NCI-H1417 (cell line): ENCODE measurements at regions not wholly inside any gene's neighbourhood (a gene's known extent, or its start where the extent isn't known, plus 50 kb on each side); places are given as distances from the start of the nearest gene placed in this dataset.
A peak's percentile ranks its signal among the peaks of the same experiment; 100 is the strongest.
"Not testable (repeated sequence)": the region's sequence is repeated elsewhere in the genome, so short reads cannot be mapped to it uniquely, and the experiment has no call there.

ENCODE experiments used
- DNase-seq, 3 experiments: peaks; one replicate each; lab custom pipeline; 2025; lab: John Stamatoyannopoulos, UW

DNA sequence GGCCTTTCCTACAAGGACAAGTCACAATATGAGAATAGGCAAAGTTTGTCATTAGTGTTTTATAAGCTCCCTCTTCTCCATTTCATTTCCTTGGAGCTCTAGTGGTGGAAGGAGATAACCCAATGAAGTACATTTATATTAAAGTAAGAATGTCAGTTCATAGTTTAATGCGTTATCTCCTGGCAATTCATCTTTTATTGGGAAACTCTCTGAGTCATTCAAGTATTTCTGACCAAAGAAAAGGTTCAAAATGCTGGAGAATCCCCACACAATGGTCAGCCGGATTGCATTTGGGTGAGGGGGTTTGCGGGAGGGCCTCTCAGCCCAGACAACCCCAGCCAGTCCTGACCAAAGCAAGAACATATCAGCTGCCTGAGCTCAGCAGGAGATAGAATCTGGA is 321.5 kb upstream of the NRP1 start:
- DNase-seq: no peak

DNA sequence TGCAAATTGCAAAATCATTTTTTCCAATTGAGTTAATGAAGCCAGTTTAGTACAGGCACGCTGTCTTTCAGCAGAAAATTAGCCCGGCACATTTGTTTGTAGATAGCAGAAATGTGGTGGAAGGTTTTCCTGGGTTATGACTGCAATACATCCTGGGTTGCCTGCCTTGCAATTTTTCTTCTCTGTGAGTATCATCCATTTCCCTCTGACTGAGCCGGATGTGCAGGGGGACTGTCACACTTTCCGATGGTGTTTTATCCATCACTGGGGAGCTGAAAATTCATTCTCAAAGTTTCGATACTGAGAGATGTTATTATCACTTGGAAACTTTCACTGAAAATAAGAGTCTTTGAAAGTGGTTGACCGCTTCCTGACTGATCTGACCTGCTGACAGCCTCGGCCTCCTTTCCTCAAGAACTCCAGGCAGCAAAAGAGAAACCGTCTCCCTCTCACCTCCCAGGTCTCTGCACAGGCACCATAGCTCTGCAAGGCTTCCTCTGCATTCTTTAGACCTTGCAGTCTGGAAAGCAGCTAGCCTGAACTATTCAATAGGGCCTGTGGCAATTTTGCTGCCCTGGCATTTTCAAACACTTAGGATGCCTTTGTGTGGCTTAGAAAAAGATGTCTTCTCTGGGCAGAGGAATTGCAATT is 320.8 kb upstream of the NRP1 start:
- no peak for DNase-seq

DNA sequence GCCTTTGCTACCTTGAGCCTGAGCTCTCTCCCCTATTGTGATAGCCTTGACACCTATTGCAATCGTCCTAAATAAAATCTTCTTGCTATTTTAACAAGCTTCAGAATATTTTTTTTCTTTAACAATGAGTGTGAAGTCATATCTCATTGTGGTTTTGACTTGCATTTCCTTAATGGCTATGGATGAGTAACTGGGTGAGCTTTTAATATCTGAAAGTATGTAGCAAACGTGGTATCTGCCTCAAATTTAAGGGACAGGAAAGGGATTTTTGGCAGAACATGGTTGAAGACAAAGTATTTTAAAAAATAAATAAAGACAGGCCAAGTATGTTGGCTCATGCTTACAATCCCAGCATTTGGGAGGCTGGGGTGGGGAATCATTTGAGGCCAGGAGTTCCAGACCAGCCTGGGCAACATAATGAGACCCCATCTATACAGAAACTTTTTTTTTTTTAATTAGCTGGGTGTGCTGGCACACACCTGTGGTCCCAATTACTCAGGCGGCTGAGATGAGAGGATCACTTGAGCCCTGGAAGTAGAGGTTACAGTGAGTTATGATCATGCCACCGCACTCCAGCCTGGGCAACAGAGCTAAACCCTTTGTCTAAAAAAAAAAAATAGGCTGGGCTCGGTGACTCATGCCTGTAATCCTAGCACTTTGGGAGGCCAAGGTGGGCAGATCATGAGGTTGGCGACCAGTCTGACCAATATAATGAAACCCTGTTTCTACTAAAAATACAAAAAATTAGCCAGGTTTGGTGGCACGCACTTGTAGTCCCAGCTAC is 319.3 kb upstream of the NRP1 start:
- no peak for DNase-seq

DNA sequence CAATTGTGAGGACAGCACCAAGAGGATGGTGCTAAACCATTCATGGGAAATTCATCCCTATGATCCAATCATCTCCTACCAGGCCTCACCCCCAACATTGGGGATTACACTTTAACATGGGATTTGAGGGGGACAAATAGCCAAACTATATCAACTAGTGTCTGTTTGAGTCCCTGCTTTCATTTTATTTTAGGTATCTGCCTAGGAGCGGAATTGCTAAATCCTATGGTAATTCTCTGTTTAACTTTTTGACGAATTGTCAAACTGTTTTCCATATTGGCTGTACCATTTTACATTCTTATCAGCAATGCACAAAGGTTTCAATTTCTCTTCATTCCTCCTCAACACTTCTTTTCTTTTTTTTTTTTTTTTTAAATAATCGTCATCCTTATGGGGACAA is 318.4 kb upstream of the NRP1 start:
- no peak for DNase-seq

DNA sequence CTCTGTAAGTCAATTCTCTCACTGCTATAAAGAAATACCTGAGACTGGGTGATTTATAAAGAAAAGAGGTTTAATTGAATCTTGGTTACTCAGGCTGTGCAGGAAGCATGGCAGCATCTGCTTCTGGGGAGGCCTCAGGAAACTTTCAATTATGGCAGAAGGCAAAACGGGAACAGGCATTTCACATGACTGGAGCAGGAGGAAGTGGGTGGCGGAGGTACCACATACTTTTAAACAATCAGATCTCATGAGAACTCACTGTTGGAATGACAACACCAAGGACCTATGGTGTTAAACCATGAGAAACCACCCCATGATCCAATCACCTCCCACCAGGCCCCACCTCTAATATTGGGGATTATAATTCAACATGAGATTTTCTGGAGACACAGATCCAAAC is 315.7 kb upstream of the NRP1 start:
- not testable (repeated sequence) for DNase-seq

DNA sequence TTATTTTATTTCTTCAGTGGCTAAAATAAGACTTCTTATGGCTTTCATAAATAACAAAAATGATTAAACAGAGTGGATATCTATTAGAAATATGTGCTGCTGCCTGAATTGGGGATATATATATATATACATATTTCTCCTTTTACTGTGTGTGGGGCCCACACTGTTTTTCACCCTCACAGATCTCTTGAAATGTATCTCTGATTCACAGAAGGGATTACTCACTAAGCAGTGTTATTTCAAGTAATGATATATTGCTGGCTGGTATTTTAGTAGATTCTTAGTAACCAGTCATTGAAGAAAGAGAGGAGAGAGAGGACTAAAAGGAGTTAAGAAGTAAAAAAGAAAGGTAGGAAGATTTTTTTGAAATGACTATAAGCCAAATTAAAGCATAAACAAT is 308.6 kb upstream of the NRP1 start:
- DNase-seq: no peak

DNA sequence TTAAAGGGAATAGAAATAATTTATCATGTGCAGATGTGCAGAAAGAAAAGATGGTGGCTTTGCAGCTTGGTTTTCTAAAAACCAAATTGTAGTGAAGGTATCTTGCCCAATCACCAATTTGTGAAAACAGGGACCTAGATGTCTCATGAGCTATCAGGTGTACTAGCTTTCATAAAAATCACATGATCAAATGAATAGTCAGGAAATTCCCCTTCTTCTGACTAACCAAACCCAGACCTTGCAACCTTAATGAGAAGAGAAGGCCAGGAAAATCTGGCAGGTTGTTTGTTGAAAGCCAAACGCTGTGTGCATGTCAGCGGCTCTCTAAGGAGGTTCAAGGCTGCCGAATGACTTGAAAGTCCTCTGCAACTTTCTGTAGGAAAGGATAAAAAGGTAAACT is 304.4 kb upstream of the NRP1 start:
- DNase-seq: no peak

DNA sequence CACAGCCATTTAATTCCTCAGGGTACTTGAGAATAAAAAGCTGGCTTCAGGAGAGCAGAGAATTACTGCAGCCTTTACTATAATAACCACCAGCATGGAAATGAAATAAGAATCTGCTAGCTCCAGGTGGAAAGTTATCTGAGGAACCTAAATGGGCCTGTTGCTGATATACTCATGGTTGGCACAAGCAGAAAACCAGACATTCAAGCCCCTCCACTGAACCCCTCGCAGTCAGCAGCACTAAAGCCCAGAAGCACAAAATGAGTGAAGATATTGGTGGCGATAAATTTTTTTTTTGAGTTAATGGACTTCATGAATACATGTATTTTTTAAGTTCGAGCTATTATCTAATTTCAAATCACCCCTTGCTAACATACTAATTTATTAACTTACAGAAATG is 303.9 kb upstream of the NRP1 start:
- DNase-seq: peak in 1 of 3 experiments; percentile 2

DNA sequence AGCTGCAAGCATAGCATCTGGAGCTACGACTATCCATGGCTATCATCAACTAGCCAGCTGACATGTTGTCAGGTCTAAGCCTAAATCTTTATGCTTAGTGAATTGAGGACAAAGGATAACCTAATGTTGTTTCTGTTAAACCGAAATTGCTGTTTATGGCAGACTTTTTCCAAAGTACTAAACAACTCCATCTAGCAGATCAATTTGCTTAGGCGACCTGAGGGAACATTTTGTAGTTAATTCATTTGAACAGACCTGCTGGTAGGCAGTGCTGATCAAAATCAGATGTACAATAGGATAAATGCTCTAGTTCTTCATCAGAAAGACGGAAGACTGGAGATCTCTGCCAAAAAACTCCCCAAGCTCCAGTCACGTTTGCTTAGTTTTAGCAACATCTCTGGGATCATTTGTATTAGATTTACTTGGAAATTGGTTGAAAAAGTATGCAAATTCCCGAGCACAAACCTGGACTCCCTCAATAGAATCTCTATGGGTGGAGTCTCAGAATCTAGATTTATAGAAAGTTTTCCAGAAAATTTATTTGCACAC is 301.6 kb upstream of the NRP1 start:
- no peak for DNase-seq

DNA sequence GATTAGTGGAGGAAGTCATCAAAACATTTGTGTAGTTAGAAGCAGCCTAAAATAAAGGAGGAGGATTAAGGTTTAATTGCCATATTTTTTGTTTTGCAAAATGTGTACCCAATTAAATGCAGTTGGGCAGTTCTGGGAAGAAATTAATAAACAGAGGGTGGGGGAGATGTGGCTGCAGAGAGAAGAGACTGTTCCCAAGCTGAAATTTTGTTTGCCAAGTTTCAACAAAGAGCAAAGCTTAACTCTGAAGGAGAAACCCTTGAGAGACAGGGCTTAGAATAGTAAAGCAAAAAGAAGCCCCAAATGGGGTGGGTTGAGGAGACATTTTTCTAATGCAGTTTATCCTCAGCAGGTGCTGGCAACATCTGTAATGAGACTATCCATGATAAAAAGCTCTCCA is 298.0 kb upstream of the NRP1 start:
- no peak for DNase-seq

DNA sequence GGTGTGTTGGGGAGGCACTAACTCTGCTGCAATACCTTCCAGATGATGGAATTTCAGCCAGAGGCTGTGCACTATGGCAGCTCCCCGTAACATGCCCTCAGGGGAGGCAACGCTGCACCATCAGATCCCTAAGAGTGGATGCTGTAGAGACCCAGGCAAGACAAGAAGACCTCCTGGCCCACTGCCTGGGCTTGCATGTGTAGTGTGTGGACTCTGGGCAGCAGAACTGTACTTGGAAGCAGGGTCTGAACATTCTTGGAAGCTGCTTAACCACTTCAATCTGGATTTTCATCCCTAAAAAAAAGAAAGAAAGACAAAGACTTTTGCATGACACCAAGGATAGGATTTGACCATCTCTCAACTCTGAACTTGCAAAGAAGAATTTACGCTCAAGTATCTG is 297.5 kb upstream of the NRP1 start:
- DNase-seq: no peak

DNA sequence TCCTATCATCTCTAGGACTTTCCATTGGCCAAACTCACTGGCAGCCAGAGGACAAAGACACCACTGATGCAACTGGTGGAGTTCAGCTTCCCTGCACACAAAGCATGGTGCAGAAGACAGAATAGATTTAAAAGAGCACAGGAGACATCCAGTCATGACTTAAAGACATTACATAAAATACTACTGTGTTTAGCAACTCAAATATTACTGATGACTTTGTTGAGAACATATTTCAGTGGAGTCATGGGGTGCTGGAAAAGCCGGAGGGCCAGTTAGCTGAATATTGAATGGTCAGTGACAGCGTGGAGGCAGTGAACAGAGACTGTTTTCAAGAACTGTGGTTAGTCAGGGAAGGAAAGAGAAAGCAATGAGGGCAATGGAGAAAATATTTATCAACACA is 296.3 kb upstream of the NRP1 start:
- DNase-seq: no peak

DNA sequence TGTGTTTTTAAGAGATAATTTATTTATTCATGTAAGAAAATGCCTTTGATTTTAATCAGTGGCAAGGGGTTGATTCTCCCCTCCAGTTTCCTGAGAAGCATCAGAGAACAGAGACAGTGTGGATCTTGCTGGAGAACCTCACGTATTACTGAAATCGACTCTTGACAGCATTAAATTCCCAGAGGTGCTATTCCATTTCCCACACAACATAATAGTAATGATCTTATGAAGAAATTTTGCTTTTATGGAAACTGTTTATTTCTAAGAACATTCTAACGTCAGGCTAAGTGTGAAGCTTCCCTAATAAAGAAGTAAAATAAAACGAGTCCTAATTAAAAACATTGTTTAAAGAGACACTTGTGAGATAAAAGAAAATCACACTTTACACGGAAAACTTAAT is 293.1 kb upstream of the NRP1 start:
- no peak for DNase-seq

DNA sequence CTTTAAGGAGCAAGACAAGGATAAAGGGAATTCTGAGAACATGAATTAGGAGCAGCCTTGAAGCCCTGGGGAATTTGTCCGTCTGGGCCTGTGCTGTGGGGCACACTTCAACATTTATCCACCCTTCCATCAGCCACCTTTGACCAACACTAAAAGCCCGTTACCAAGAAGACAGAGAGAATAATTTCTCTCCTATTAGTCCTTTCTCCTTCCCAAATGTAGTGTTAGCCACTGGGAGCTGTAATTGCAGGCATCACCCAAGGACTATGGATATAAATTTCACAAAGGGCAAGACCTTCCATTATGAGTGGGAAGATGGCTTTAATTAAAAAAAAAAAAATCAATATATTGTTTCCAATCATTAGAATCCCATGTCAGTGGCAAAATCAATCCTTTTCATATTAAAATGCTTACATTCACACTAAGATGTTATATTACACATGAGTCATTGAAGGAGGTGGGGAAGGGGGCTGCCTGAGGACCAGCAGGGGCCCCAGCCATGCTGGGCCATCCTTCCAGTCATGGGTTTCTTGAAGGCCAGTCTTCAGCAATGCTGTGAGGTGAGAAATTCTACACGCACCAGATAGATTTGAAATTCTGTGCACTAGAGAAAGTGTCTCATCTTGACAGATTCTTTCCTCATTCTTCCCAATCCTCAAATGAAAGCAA is 292.5 kb upstream of the NRP1 start:
- DNase-seq: no peak

DNA sequence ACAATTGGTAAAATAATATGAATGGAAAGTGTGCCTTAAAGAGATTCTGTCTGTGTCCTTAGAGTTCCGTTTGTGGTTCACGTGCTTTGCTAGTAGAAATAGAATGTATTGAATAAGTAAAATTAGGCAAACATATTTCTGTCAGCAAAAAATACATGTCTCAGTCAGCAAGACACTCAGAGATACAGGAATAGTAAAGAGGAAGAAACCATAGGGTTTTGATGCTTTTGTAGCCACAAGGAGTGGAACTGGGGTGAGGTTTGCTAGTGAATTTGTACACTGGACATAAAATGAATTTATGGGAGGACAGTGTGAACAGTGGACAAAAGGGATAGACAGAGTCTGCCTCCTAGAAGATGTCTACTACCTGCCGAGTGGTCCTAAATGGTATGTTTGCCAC is 289.2 kb upstream of the NRP1 start:
- DNase-seq: no peak

DNA sequence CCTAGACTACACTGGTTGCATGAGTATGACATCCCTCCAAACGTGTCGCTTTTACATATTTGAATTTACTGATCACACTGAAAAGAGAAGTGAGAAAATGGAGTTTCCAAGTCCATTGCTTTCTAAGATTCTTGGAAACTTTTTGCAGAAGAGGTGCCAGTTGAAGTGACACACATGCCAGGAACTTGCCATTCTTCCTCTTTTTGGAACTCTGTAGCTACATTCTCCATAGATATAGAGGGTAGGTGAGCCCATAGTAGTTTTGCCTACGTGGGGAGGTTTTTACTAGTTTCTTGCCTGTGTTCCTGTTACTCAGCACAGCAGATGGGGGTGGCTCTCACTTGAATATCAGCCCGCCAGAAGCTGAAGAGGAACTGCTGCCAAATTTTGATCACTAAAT is 286.6 kb upstream of the NRP1 start:
- DNase-seq: no peak

DNA sequence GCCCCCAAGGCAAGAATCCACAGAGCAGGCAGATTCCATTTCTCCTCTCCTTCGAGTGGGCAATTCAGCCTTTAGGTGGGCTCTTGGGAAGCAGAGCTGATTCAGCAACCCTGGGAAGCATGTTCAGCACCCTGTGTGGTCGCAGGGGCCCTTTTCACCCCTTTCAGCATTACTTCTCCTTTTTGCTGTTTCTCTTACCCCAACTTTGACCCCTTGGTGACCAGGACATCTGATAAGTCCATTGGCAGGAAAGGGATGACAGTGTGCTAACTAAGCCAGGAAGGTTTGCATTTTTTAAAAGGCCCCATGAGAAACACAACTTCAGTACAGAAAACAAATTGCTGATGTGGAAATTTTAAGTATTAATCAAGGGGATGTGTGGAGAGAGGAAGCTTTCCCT is 283.7 kb upstream of the NRP1 start:
- no peak for DNase-seq

DNA sequence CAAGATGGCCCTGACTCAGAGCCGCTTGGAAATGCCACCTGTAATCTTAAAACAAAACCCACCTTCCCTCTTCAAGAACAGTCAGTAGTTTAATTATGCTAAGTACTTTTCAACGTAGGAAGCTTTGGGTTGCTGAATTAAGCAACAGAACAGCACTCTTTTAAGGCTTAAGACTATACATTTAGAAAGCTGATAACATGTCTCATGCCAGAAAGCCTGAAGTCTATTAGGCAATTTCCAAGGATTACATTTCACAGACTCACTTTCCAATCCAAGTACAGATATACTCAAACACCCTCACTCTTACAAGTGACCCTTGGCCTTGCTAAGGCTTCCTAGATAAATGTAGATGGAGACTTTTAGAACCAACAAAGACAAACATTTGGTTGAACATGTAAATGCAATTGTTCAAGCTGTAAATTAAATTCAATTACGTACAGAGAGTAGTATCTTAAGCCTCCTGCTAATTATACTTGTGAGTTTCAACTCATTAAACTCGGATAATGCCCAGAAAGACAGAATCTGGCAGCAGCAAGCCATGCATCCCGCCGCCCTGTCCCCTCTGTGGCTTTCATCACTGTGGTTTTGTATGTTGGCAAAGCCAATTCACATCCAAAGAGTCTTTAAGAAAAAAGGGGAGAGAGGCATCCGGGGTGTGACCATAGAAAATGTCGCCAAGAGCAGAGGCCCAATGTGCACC is 283.1 kb upstream of the NRP1 start:
- DNase-seq: no peak

DNA sequence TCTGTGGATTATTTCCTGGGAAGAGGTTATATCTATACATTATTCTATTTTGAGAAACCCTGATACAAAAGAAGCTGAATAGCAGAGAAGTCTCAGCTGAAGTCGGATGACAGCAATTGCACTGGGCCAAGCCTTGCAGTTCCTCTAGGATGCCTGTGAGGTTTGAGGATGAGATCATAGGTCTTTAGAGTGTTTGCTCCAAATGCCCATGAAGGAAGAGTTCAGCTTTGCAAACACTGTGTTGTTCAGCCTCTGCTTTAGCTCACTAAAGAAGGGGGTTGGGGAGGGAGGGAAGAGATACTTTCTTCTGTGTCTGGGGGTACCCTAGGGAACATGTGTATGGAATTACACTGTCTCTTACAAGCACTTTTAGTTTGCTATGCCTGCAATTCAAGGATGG is 282.5 kb upstream of the NRP1 start:
- no peak for DNase-seq

DNA sequence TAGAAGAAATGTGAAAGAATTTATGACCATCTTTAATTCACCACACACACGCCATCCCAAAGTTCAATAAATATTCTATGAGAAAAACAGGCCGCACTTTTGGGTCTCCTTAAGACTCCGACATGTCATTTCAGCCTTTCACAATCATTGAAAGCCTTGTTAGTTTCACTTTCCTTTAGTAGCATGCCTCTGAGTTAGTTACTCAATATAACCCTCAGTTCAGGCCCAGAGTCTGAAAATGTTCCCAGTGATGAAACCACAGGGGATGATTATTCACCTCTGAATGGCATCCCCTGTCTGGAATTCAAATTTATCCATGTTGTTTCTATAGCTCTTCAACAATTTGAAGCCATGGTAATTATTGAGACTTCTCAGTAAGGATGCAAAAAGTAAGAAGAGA is 278.1 kb upstream of the NRP1 start:
- no peak for DNase-seq

DNA sequence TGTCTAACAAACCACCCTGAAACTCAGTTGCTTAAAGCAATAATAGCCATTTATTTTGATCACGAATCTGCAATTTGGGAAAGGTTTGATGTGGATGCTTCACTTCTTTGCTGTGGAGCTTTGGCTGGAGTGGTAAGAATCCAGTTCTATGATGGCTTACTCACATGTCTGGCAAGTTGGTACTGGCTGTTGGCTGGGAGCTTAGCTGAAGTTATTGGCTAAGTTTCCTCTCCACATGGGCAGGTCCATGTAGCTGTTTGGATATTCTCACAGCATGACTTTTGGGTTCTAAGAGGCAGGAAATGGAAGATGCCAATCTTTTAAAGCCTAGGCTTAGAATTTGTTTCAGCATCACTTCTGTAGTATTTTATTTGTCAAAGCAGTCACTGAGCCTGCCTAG is 277.6 kb upstream of the NRP1 start:
- no peak for DNase-seq

DNA sequence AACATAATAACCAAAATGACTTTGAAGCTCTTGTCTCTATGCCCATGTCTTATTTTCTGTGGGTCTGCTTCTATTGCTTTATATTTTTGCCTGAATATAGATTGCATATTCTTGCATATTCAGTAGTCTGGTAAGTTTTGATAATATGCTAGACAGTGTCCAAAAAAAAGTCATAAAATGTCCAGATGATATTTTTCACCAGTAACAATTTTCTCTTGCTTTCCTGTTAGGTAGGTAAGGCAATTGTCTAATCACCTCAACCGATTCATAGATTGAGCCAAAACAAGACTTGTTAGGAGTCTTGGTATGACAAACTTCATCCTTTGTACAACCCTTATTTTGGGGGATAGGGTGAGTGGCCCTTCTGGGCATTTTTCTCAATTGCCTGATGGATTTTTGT is 277.0 kb upstream of the NRP1 start:
- DNase-seq: no peak

DNA sequence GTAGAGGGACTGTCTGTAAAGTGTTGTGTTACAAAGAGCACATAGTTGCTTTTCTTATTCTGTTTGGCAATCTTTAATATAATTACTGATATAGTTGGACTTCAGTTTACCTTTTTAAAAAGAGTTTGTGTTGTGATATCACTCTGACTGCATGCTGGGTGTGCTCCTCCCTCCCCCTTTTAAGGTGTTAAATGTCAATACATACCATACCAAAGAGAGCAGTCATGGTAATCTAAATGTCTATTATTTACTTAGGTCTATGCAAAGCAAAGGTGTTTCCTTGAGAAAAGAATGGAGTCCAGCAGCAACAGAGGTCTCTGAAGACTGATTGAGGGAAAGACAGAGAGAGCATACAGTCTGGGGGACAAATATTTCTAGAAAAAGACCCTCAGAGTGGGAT is 275.1 kb upstream of the NRP1 start:
- DNase-seq: no peak
